Right lobe of liver (tissue), 4 donors: ENCODE measurements at regions not wholly inside any gene's neighbourhood (a gene's known extent, or its start where the extent isn't known, plus 50 kb on each side); places are given as distances from the start of the nearest gene placed in this dataset.

Source experiments
- POLR2A ChIP-seq: fragments of 450-650 bp; IDR thresholded peaks from one replicate; pipeline ENCODE4 v1.6.1; 2017; ENCODE audit warnings: antibody characterized with exemption, mild to moderate bottlenecking
- TF ChIP-seq, protein P1 (sequence below), 4 donors: fragments of 200-600 bp in 3 of 4; fragments of 450-650 bp in 1 of 4; IDR thresholded peaks; one replicate each; pipeline versions ENCODE4 v1.5.1 to v1.8.0; 2016 to 2022; ENCODE audit warnings: antibody characterized with exemption in 4 of 4, mild to moderate bottlenecking in 2 of 4
- donor health status: DM: no; HTN: no; CAD: no.
- donor health status: DM: no; HTN: no; CAD: no.
- donor health status: DM: no; HTN: yes; CAD: no.

DNA sequence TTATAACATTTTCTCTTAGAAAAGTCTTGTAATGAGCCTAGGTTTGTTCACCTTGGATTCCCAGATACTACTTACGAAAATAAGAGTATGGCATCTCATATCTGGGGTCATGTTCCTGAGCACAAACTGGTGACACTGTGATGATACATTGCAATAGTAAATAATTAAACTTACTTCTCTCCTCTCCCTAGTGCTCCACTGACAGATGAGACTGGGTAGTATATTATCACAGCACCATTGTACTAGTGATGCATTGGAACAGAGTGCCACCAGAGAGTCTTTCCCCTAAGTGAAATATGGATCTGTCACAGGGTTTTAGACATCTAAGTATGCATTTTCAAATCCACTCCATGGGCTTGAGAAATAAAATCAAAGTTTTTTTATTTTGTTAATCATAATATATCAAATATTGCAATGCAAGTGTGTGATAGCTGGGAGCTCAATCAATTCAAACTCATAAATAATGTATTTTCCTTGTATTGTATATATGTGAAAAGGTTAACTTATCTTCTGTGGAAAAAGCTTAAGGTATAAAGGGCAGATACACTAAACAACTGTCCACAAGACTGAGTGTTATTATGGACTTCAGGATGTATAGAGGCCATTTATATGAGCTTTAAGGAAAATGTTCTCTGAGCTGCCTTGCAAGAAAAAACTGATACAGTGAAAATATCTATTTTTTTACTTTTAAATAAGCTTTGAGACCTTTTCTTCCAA, 275.5 kb downstream of the ZWINT start:
- TF ChIP-seq, protein P1, sequence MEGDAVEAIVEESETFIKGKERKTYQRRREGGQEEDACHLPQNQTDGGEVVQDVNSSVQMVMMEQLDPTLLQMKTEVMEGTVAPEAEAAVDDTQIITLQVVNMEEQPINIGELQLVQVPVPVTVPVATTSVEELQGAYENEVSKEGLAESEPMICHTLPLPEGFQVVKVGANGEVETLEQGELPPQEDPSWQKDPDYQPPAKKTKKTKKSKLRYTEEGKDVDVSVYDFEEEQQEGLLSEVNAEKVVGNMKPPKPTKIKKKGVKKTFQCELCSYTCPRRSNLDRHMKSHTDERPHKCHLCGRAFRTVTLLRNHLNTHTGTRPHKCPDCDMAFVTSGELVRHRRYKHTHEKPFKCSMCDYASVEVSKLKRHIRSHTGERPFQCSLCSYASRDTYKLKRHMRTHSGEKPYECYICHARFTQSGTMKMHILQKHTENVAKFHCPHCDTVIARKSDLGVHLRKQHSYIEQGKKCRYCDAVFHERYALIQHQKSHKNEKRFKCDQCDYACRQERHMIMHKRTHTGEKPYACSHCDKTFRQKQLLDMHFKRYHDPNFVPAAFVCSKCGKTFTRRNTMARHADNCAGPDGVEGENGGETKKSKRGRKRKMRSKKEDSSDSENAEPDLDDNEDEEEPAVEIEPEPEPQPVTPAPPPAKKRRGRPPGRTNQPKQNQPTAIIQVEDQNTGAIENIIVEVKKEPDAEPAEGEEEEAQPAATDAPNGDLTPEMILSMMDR (IDR thresholded peaks at IDR 0.05) = no peak
- TF ChIP-seq POLR2A = no peak
